ENCODE measurements at regions not wholly inside any gene's neighbourhood (a gene's known extent, or its start where the extent isn't known, plus 50 kb on each side); places are given as distances from the start of the nearest gene placed in this dataset.

GRCh38 chr11:81717695-81718094 lies 1016.0 kb downstream of the FAM181B start:
- no peak for TF ChIP-seq SUZ12 (IDR thresholded peaks at IDR 0.05)
- TF ChIP-seq ZNF384 (IDR thresholded peaks at IDR 0.05): no peak
